ENCODE measurements at regions not wholly inside any gene's neighbourhood (a gene's known extent, or its start where the extent isn't known, plus 50 kb on each side); places are given as distances from the start of the nearest gene placed in this dataset.

GRCh38 chr22:48475661-48476345, 1351.9 kb downstream of the BRD1 start:
- TF ChIP-seq, protein P1, sequence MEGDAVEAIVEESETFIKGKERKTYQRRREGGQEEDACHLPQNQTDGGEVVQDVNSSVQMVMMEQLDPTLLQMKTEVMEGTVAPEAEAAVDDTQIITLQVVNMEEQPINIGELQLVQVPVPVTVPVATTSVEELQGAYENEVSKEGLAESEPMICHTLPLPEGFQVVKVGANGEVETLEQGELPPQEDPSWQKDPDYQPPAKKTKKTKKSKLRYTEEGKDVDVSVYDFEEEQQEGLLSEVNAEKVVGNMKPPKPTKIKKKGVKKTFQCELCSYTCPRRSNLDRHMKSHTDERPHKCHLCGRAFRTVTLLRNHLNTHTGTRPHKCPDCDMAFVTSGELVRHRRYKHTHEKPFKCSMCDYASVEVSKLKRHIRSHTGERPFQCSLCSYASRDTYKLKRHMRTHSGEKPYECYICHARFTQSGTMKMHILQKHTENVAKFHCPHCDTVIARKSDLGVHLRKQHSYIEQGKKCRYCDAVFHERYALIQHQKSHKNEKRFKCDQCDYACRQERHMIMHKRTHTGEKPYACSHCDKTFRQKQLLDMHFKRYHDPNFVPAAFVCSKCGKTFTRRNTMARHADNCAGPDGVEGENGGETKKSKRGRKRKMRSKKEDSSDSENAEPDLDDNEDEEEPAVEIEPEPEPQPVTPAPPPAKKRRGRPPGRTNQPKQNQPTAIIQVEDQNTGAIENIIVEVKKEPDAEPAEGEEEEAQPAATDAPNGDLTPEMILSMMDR (conservative IDR thresholded peaks at IDR 0.05; ENCODE audit: low read depth, low read length): no peak
- no peak for TF ChIP-seq EZH2 (IDR thresholded peaks at IDR 0.05; ENCODE audit: low read length, unreplicated experiment)

All from PC-3 (cell line).